ENCODE measurements at regions not wholly inside any gene's neighbourhood (a gene's known extent, or its start where the extent isn't known, plus 50 kb on each side); places are given as distances from the start of the nearest gene placed in this dataset.

DNA sequence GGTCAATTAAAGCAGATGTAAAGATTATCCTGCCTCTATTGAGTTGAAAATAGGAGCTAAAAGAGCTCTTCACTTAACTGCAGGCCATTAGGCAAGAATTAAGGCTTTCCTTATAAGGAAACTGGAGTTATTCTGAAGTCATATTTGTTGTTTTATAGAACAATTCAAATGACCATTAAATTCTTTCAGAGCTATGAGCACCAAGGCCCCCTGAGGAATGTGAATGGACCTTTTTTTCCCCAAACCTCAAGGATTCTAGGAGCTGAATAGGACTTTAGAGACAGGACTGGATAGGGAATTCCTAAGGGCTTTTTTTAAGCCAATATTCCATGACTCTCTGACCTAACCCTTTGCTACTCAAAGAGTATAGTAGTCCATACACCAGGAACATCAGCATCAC lies 565.7 kb upstream of the BTBD3 start:
- TF ChIP-seq, protein P1, sequence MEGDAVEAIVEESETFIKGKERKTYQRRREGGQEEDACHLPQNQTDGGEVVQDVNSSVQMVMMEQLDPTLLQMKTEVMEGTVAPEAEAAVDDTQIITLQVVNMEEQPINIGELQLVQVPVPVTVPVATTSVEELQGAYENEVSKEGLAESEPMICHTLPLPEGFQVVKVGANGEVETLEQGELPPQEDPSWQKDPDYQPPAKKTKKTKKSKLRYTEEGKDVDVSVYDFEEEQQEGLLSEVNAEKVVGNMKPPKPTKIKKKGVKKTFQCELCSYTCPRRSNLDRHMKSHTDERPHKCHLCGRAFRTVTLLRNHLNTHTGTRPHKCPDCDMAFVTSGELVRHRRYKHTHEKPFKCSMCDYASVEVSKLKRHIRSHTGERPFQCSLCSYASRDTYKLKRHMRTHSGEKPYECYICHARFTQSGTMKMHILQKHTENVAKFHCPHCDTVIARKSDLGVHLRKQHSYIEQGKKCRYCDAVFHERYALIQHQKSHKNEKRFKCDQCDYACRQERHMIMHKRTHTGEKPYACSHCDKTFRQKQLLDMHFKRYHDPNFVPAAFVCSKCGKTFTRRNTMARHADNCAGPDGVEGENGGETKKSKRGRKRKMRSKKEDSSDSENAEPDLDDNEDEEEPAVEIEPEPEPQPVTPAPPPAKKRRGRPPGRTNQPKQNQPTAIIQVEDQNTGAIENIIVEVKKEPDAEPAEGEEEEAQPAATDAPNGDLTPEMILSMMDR (IDR thresholded peaks at IDR 0.05; ENCODE audit: low read depth, low read length): no peak
- TF ChIP-seq EZH2phosphoT487 (IDR thresholded peaks at IDR 0.05; ENCODE audit: low read depth): no peak

Measured in OCI-LY3 (cell line).